Activated CD4-positive, alpha-beta T cell treated with anti-CD3 and anti-CD28 coated beads, Interleukin-2, amount 50 U/mL, for 1 hour (primary cell): ENCODE measurements at regions not wholly inside any gene's neighbourhood (a gene's known extent, or its start where the extent isn't known, plus 50 kb on each side); places are given as distances from the start of the nearest gene placed in this dataset.
"Not testable (repeated sequence)": the region's sequence is repeated elsewhere in the genome, so short reads cannot be mapped to it uniquely, and the experiment has no call there.

ENCODE experiments used
- DNase-seq: peaks from one replicate; pipeline ENCODE4 v3.0.0-alpha.2; 2020

DNA sequence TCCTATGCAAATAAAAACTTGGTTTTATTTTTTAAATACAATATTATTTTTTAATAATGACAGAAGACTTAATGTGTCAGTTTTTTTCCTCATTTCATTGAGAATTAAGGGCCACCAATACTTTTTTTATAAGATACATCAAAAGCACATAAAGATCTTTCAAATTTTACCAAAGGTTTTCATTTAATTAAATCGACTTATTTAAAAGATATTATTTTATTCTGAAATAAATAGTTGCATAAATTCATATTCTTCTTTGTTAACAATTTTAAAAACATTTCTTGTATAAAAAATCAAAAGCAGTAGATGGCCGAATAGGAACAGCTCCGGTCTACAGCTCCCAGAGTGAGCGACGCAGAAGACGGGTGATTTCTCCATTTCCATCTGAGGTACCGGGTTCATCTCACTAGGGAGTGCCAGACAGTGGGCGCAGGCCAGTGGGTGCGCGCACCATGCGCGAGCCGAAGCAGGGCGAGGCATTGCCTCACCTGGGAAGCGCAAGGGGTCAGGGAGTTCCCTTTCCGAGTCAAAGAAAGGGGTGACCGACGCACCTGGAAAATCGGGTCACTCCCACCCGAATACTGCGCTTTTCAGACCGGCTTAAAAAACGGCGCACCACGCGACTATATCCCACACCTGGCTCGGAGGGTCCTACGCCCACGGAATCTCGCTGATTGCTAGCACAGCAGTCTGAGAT lies 374.6 kb upstream of the NPVF start:
- not testable (repeated sequence) for DNase-seq

GRCh38 chr7:25603427-25603740 lies 375.1 kb upstream of the NPVF start:
- DNase-seq = not testable (repeated sequence)

DNA sequence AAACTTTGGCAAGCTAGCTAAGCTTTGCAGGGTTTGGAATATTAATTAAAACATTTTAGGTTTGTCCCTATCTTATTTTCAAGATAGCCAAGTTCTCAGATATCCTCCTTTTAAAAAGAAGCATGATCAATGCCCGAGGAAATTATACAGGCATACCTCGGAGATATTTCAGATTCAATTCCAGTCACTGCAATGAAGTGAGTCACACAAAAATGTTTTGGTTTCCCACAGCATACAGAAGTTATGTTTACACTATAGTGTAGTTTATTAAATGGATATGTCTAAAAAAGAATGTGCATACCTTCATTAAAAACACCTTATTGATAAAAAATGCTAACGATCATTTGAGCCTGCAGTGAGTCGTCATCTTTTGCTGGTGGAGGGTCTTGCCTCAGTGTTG lies 382.9 kb upstream of the NPVF start:
- no peak for DNase-seq

DNA sequence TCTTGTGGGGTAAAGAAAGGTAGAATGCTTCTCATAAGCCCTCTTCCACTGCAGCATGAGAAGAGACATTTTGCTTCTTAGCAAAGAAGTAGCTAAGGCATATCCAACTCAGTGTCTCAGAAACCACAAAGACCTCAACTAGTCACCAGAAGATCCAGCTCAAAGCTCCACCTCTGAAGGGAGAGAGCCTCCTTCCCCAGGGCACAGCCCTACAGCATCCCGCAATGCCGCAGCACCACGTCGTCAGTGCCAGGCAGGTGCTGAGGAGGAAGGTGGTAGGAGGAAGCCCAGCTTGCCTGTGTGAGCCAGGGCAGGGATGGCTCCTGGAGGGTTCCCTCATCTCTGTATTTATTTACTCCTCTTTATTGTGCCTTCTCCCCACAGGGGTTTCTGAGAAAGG lies 385.6 kb upstream of the NPVF start:
- no peak for DNase-seq

GRCh38 chr7:25614415-25614814 lies 386.1 kb upstream of the NPVF start:
- no peak for DNase-seq

DNA sequence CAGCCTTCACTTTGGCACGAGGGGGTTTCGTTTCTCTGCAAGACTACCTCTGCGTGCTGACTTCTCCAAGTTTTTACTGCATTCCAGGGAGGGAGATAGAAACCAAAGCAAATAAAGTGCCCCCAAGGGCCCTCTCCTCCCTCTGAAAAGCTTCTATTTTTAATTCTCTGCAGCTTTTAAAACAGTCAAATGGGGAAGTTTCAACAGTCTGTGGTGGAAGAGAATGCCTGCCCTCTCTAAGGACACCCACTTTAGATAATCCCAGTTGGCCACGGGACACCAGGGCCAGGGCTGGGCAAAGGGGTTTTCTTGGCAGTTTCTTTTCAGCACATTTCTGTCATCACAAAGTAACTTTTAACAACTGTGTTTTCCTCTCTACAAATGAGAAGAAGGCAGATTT lies 386.7 kb upstream of the NPVF start:
- no peak for DNase-seq

DNA sequence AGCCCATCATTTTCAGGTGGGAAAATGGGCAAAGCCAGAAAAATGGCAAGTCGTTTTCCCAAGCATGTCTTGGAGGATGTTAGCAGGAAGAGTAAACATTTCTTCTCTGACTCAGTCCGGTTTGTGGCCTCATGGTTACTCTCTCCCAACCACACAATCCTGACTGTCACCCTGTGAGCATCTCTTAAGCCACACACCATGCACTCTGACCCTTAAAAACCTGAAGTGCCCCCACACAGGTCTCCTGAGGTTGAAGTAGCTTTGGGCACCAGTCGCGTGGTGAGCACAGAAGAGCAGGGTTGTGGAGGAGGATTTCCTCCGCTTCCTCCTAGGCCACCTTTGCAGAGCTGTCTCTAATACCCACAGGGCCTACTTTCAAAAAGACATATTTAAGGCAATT lies 387.3 kb upstream of the NPVF start:
- no peak for DNase-seq

DNA sequence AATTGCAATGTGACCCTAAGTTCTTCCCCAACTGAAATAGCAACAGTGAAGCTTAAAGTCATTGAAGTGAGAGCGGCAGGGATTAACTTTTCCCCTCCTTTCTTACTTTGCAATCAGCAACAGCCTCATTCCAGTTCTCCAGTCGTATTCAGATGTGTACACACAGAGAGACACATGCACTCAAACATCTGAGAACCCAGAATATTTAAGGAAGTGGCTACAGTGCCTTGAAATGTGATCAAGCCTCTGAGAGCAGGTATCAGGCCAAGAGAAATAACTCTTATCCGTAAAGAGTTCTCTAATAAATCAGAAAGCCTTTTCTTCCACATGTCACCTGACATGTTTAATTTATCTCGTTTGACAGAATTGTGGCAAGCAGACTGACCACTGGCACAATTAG lies 388.9 kb upstream of the NPVF start:
- DNase-seq = no peak

DNA sequence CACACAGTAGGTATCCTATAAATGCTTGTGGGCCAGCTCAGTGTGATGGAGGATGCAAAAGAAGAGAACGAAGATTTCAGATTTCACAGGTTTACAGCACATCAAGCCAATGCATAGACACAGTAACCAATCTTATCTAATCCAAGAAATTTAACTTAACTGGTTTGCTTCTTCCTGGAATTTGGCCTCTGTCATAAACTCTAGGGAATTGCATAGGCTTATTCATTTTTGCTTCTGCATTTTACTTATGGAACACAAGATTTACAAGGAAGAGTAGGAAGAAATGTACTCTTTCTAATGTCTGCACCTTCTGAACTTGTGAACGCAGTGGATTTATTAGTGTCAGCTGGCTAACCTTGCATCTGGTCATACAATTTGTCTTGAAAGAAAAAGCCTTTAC lies 389.4 kb upstream of the NPVF start:
- no peak for DNase-seq

GRCh38 chr7:25619381-25619780 lies 391.1 kb upstream of the NPVF start:
- no peak for DNase-seq

DNA sequence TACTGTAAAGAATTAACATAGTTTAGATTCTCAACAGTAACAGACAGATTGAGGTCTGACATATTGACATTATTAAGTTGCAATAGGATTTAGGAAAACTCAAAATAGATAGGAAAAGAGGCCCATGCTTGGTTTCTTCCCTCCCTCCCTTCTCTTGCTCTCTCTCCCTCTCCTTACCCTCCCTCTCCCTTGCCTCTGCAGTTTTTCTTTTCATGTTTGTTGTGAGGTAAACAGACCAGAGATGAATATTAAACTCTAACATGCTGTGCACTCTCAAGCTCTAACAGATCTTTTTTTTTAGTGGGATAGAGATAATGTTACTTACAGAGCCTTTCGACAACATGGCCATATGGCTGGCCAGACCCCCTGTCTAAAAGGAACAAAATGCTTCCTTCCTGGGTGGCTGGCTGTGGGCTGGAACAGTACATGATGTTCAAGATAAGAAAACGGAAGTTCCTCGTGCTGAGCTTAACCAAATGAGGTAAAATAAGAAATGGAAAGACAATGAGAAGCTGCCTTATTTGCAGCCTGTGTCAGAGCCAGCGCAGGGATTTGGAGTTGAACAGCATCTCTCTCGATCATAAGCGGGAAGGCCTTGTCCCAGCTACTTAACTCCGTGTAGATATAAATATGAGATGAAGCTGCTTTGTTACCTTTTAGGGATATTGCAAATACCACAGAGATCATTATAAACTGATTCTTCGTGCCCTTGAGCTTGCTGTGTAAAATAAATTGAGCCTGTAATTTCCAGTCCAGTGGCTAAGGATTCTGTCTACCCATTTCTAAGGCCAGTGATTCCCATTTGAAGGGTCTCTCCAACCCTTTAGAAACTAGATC lies 391.9 kb upstream of the NPVF start:
- no peak for DNase-seq

DNA sequence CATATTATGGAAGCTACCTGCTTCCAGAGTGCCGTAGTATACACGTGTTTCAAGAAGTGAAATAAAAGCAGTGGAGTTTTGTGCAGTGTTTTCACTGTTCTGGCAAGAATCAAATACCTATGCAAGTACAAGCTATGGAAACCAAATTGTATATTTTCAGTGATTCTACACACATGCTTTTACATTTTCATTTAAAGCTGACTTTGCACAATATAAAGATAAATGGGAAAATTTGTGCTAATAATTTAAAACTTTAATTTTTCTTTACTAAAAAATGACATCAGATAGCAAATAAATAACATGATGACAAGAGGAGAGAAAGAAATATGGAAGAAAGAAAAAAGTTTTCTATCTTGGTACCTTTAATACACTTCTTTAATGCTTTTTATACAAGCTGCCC lies 393.7 kb upstream of the NPVF start:
- DNase-seq = no peak

- DNase-seq = no peak
Observed at GRCh38 chr7:25622695-25623094, 394.4 kb upstream of the NPVF start.

DNA sequence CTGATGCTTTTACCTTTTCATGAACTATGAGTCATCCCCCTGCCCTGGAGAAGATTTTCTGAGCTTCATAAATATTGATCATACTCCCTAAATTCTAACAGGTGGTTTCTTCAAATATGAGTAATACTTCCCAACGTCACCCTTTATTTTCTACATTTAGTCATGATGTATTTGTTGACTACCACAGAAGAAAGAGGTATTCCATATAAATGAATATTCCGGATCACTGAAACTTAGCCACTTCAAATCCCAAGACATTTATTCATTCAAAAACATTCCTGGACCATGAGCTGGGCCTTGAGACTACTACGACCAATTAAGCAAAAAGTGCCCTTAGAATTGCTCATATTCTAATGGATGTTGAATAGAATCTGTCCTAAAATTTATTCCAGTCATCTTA lies 395.8 kb upstream of the NPVF start:
- no peak for DNase-seq

DNA sequence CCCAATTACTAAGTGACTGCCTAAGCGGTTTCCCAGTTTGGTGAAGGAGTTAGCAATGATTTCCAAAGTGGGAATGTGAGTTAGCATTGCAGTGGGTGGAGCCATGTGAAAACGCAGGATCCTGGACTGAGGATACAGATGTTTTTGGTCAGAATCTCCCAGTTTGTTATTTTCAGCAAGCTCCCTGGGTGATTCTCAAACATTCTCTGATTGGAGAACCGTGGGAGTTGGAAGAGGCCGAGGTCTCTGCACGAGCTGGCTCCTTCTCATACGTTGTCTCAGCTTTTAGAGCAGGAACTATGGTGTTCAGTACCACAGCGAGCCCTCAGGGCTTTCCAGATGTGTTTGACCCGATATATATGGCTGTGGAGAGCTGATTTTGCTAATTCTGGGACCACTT lies 396.5 kb upstream of the NPVF start:
- no peak for DNase-seq

GRCh38 chr7:25625306-25625992 lies 397.2 kb upstream of the NPVF start:
- DNase-seq = no peak

GRCh38 chr7:25626451-25627131 lies 398.3 kb upstream of the NPVF start:
- no peak for DNase-seq

DNA sequence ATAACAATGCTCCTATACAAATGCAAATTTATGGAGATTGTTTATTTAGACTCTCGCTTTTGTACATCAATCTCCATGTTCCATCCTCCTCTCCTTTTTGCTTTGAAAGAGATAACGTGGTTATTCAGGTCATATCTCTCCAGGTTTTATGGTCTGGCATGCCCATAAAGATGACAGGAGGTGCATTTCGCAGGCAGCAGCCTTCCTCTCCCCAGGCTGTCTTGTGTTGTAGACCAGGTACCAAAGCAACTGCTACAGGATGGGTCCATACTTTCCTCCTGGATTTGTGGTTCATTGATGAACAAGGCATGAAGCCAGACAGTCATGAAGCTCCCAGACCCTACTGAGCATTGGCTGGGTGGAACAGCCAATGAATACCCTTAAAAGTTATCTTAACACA lies 400.2 kb upstream of the NPVF start:
- no peak for DNase-seq

DNA sequence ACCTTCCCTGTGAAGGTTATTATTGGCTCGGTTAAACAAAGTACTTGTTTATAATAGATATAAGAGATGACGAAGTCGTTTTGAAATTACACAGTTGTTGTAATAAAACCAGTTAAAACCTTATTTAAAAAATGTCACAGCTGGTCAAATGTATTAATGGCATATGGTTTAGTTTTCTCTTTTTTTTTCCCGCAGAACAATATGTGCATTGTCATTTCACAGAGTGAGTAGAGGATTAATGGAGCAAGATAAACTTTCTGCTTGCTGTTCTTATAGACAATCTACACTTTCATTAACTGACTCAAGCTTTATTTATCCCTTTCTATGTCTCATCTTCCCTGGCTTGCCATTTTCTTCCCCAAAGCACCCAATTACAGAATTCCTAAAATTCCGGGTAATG lies 404.3 kb upstream of the NPVF start:
- no peak for DNase-seq

GRCh38 chr7:25633426-25634036 lies 405.2 kb upstream of the NPVF start:
- no peak for DNase-seq

- DNase-seq = no peak
Observed at GRCh38 chr7:25636168-25636567, 407.9 kb upstream of the NPVF start.

- no peak for DNase-seq
Observed at GRCh38 chr7:25636871-25637283, 408.6 kb upstream of the NPVF start.

GRCh38 chr7:25638068-25638467 lies 409.8 kb upstream of the NPVF start:
- no peak for DNase-seq
